Left cardiac atrium (tissue), 4 donors: ENCODE measurements at regions not wholly inside any gene's neighbourhood (a gene's known extent, or its start where the extent isn't known, plus 50 kb on each side); places are given as distances from the start of the nearest gene placed in this dataset.

Experiments
- ATAC-seq, 2 donors: fragments of 200-7000 bp; cut with Tn5 transposase; one replicate each; pipeline ENCODE4 v1.9.1; 2020; ENCODE audit warnings: mild to moderate bottlenecking in 2 of 2, moderate library complexity in 2 of 2
- DNase-seq: peaks from one replicate; pipeline ENCODE4 v3.0.0-alpha.2; 2020
- intact Hi-C, 2 donors: fragments of 100-400 bp; cut with DNase I; formaldehyde crosslinking; loops; one replicate each; pipeline versions ENCODE4 v1.14.1 to v1.15.1; 2022 to 2023
- donor health status: DM: no; HTN: yes; CAD: no.
- donor health status: DM: no; HTN: yes; CAD: no; lungs with severe emphysema.
- donor health status: DM: yes; HTN: yes; CAD: no.
- donor health status: Dilated cardiomyopathy.

GRCh38 chr5:98604721-98605425 is 168.6 kb upstream of the RGMB start:
- intact Hi-C loops: no loop called here
- no peak for ATAC-seq
- DNase-seq: no peak

DNA sequence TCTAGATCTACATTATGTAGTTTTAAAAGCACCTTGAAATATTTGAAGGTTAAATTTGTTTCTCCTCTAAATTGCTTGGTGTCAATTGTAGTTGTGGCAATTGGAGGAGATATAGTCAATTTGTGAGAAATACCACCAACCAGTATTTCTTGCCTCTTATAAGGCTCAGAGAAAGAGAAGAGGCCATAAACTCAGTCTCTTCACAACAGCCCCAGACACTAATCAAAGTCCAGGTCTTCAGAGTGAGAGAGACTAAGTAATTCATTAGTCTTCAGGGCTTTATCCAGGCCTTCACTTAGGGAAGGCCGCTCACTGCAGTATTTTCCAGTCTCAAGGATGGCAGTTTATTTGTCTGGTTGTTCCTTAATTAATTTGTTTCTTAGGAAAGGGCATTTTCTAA is 168.0 kb upstream of the RGMB start:
- intact Hi-C loops: no loop called here
- DNase-seq (no peak), ATAC-seq (no peak)

GRCh38 chr5:98606961-98607360 is 166.5 kb upstream of the RGMB start:
- no peak for ATAC-seq
- DNase-seq: no peak
- intact Hi-C loops: no loop called here

DNA sequence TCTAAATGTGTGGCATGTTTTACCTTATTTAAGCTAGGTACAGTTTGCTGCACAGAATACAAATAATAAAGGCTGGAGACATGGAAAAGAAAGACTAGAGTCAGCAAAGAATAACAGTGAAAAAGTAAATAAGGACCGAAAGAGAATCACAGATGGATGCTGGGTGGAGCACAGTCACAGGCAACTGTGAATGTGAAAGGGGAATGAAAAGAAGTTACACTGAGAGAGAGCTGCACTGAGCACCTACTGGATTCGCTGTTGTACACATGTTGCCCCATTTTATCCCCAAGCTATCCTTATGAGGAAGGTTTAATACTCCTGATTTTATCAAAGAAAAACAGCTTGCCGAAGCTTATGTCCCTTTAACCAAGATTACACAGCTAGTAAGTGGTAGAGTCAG is 165.4 kb upstream of the RGMB start:
- no peak for DNase-seq
- intact Hi-C loops: no loop called here
- ATAC-seq: no peak

- DNase-seq (no peak), ATAC-seq (no peak)
- intact Hi-C loops: no loop called here
These were observed 159.1 kb upstream of the RGMB start for GRCh38 chr5:98614341-98614740.

GRCh38 chr5:98621821-98622220 is 151.6 kb upstream of the RGMB start:
- DNase-seq (no peak), ATAC-seq (no peak)
- intact Hi-C loops: no loop called here

- DNase-seq: no peak
- ATAC-seq: no peak
- intact Hi-C loops: no loop called here
These were observed 149.2 kb upstream of the RGMB start for GRCh38 chr5:98624145-98624880.

GRCh38 chr5:98627121-98627520 is 146.3 kb upstream of the RGMB start:
- no peak for ATAC-seq
- intact Hi-C loops: no loop called here
- DNase-seq: no peak

DNA sequence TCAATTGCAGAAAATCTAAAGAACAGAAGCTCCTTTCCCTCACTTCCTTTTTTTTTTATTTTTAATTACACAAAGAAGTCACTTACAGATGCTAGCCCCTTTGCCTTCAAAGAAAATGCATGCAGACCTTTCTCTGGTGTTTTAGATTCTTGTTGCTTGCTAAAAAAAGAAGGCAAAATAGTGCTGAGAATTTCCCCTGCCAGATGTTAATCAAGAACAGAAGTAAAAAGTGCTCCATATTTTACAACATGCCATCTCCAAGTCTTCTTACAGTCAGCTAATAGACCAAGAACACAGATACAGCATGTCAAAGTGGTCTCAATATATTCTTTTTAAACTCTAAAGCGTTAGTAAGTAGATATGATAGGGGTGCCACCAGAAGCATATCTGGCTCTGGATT is 142.8 kb upstream of the RGMB start:
- ATAC-seq (no peak), DNase-seq (no peak)
- intact Hi-C loops: no loop called here

DNA sequence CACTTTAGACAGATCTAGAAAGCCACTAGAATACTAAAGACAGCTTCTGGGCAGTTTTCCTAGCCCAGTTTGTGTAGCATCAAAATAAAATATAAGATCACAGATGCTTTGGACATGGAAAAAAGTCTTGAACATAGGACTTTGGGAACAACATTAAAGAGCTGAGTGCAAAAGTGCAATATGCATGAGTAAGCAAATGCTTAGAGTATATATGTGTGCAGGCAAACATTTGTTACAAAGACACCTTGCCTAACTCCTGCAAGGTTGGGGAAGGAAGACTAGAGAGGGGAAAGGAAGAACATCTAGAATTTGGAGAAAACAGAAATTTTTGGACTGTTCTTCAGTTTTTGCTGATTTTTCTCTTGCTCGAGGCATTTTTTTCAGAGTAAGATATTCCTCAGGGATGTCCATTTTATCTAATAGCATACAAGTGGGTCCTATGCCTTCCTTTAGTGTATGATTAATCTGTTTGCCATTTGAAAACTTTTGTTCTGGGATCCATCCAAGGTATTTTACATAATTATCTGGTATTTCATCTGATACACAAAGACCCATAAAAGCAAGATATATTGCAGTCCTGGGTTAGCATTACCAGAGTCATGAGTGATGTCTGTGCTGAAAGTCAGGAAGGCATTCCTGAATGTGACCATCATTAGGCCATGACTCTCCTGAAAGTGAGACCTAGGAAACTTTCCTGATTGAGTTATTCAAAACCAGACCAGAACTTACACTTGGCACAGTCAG is 142.0 kb upstream of the RGMB start:
- intact Hi-C loops: no loop called here
- DNase-seq: no peak
- no peak for ATAC-seq

DNA sequence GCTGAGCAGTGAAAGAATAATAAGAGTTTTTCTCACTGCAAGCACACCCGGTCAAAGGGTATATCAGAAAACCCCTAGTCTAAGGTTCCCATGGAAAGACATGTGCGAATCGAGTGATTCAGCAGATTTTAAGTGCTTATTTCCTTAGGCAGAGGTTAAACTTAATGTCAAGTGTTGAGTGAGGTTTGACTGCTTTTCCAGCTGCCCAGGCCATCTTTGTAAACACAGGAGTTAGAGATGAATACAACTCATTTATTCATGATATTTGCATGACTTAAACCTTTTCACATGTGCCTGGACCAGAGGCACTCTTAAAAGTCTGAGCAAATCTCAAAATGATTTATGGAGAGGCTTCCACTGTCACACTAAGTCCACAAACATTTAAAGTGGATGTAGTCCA is 137.8 kb upstream of the RGMB start:
- intact Hi-C loops: no loop called here
- peak in 1 of 2 donors; percentile 41 for ATAC-seq
- DNase-seq: no peak

- intact Hi-C loops: no loop called here
- DNase-seq (no peak), ATAC-seq (no peak)
These were observed 136.3 kb upstream of the RGMB start for GRCh38 chr5:98637116-98637515.

- no peak for ATAC-seq
- intact Hi-C loops: no loop called here
- DNase-seq: no peak
These were observed 135.9 kb upstream of the RGMB start for GRCh38 chr5:98637557-98637956.

- no peak for ATAC-seq
- intact Hi-C loops: no loop called here
- DNase-seq: no peak
These were observed 135.4 kb upstream of the RGMB start for GRCh38 chr5:98638111-98638510.

- ATAC-seq: peak; percentile 53 to 89
- peak; percentile 34 for DNase-seq
- intact Hi-C loops: no loop called here
These were observed 134.8 kb upstream of the RGMB start for GRCh38 chr5:98638701-98639100.

- intact Hi-C loops: no loop called here
- DNase-seq (no peak), ATAC-seq (no peak)
These were observed 134.2 kb upstream of the RGMB start for GRCh38 chr5:98639274-98639673.

DNA sequence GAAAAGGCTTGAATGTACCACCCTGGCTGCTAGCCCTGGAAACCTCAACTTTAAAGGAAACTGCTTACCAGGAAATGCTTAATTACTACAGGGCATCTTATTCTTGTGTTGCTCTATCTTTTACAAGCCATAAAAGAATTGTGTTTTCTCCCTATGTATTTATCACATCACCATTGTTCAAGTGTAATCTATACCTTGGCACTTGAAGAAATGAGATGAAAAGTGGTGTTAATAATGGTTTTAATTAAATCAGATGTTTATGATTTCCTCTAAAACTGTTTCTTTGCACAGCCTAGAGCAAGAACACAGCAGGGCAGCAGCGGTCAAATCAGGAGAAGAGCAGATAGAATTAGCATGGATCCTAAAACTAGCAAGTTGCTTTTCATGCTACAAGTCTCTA is 131.8 kb upstream of the RGMB start:
- no peak for ATAC-seq
- DNase-seq: no peak
- intact Hi-C loops: no loop called here

- intact Hi-C loops: no loop called here
- DNase-seq (no peak), ATAC-seq (no peak)
These were observed 129.9 kb upstream of the RGMB start for GRCh38 chr5:98643569-98643968.

DNA sequence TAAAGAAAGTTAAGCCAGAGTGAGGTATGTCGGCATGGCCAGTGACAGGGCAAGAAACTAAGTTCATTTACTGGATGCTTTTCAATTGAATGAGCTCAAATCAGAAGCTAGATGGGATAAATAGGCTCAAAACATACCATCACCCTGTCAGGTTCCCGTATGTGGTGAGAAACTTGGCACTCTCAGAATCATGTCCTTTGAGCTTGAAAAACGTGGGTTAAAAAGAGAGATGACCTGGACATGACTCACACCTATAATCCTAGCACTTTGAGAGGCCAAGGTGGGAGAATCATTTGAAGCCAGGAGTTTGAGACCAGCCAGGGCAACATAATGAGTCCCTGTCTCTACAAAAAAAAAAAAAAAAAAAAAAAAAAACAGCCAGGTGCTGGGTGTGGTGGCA is 121.7 kb upstream of the RGMB start:
- intact Hi-C loops: no loop called here
- ATAC-seq (no peak), DNase-seq (no peak)

- DNase-seq (no peak), ATAC-seq (no peak)
- intact Hi-C loops: no loop called here
These were observed 117.2 kb upstream of the RGMB start for GRCh38 chr5:98656125-98656795.
